ENCODE measurements at regions not wholly inside any gene's neighbourhood (a gene's known extent, or its start where the extent isn't known, plus 50 kb on each side); places are given as distances from the start of the nearest gene placed in this dataset.
A peak's percentile ranks its signal among the peaks of the same experiment; 100 is the strongest.
"Not testable (repeated sequence)": the region's sequence is repeated elsewhere in the genome, so short reads cannot be mapped to it uniquely, and the experiment has no call there.

DNA sequence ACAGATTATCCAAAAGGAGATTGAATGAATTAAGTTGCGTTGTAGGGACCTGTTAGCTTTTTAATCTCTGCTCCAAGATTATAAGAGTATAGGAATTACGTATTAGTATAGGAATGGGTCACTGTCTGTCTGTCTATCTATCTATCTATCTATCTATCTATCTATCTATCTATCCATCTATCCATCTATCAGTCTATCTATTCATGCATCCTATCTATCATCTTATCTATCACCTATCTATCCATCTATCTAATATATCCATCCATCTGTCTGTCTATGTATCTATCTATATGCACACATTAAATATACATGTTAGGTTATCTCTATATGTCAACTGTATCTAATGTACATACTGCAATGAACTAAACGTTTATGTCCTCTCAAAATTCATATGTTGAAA is 255.8 kb downstream of the LPIN1 start:
- Mint-ChIP-seq H3K4me1 (peaks cover 23% of the 10 kb centered on the region), H3K36me3 (peaks cover 2% of the 10 kb centered on the region), H3K4me3 (no peak overlapping the region), H3K27me3 (no peaks in the 10 kb centered on the region), H3K9me3 (peaks cover 2% of the 10 kb centered on the region), H3K27ac (no peak overlapping the region)
- no peak for ATAC-seq (ENCODE audit: low read depth)
- DNase-seq (ENCODE audit: low spot score in 2 of 2), result no peak

DNA sequence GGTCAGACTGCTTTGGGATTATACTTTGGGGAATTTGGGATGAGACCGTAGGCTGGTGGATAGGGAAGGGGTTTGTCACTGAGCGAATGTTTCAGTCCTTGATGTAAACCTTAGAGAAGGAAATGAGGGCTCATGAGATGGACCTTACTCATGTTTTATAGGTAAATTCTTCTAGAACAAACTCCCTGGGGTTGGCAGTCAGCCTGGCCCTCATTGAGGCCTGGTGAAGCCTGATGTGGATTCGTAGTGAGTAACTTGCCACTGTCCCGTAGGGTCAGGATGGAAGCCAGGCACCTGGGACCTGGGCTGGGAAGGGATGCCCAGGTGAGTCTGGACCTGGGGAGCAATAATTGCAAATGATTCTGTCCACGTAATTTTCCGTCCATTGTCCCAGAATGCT is 258.3 kb downstream of the LPIN1 start:
- H3K27ac Mint-ChIP-seq, result no peak overlapping the region

DNA sequence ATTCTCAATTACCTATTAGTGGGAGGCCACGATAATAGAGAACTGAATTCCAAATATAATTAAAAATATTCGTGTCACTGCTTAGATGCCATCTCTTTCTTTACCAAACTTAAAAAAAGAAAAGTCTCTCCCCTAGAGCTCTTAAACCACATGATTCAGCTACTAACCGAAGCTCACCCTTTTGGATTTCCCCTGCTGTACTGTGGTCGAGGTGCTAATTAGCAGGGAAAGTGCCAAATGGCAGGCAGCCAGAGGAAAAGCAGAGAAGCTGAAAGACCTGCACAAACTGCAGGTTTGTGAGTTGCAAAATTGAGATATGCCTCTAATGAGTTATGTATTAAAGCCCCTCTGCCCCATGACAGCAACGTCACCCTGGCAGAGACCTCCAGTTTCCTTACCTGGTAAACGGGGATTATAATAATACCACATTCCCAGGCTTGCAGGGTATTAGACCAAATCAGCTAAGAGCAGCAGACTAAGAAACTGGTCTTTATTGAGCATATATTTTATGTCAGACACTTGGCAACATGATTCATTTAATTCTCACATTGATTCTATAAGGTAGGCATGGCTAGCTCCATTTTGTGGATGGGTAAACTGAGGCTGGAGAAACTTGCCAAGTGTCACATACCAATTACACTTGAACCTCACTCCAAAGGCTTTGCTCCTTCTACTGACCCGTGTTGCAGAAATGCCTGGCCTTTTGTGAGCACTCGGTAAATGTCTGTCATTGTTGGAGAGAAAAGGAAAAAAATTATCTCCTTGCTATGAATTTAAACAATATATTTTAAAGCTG is 259.7 kb downstream of the LPIN1 start:
- DNase-seq (ENCODE audit: low spot score in 2 of 2) (peak; percentile 31 to 39), ATAC-seq (ENCODE audit: low read depth) (peak; percentile 98)
- Mint-ChIP-seq H3K4me1 (peaks cover 16% of the 10 kb centered on the region), H3K9me3 (no peaks in the 10 kb centered on the region), H3K36me3 (no peaks in the 10 kb centered on the region), H3K27me3 (no peaks in the 10 kb centered on the region), H3K4me3 (peak overlapping the region; percentile 29), H3K27ac (peak overlapping the region; percentile 47)

More for the DNA sequence above, 258.3 kb downstream of the LPIN1 start:
- Mint-ChIP-seq H3K36me3 (peaks cover 2% of the 10 kb centered on the region), H3K9me3 (peaks cover 2% of the 10 kb centered on the region), H3K27me3 (no peaks in the 10 kb centered on the region), H3K4me1 (peaks cover 19% of the 10 kb centered on the region), H3K4me3 (no peak overlapping the region)
- ATAC-seq (ENCODE audit: low read depth) (no peak), DNase-seq (ENCODE audit: low spot score in 2 of 2) (no peak)

DNA sequence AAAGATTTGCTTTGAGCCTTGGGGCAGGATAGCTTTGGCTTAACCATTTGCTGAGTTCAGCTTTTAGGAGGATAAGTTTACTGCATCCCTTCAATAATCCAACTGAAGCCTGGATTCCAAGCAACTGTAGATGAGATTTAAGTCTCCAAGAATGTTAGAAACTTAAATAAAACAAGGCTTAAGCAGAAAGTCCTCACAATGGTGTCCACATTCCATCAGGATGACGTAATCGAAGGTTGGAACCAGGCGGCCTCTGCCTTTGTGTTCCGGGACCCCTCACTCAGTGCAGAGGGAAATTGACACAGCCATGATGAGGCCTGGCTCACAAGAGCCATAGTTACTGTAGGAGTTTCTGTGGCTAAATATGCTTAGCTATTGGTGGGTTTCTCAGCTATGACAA is 260.4 kb downstream of the LPIN1 start:
- Mint-ChIP-seq H3K4me1 (peaks cover 16% of the 10 kb centered on the region), H3K27me3 (no peaks in the 10 kb centered on the region), H3K36me3 (no peaks in the 10 kb centered on the region), H3K9me3 (no peaks in the 10 kb centered on the region), H3K27ac (peak overlapping the region; percentile 18), H3K4me3 (no peak overlapping the region)
- DNase-seq (ENCODE audit: low spot score in 2 of 2) (no peak), ATAC-seq (ENCODE audit: low read depth) (no peak)

DNA sequence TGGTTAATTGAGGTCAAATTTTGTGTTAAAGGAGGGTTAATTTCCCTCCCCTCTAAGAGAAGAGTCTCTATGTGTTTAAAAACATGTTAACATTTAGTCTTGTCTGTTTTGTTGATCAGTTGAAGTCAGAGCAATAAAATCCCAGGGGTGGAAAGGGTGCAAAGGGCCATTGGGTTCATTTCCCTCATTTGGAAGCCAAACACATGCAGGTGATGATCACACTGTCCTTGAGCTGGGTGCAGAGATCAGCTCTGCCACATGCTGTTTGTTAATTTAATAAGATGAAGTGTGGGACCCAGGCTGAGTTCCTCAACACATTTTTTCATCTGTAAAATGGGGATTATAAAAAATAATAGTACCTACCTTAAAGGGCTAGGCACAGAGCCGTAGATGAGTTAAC is 260.9 kb downstream of the LPIN1 start:
- H3K4me1 Mint-ChIP-seq, result peaks cover 14% of the 10 kb centered on the region
- no peaks in the 10 kb centered on the region for H3K36me3 Mint-ChIP-seq
- peak overlapping the region; percentile 18 for H3K27ac Mint-ChIP-seq
- no peak for DNase-seq (ENCODE audit: low spot score in 2 of 2)
- H3K9me3 Mint-ChIP-seq, result no peaks in the 10 kb centered on the region
- ATAC-seq (ENCODE audit: low read depth), result no peak
- H3K4me3 Mint-ChIP-seq, result no peak overlapping the region
- no peaks in the 10 kb centered on the region for H3K27me3 Mint-ChIP-seq

DNA sequence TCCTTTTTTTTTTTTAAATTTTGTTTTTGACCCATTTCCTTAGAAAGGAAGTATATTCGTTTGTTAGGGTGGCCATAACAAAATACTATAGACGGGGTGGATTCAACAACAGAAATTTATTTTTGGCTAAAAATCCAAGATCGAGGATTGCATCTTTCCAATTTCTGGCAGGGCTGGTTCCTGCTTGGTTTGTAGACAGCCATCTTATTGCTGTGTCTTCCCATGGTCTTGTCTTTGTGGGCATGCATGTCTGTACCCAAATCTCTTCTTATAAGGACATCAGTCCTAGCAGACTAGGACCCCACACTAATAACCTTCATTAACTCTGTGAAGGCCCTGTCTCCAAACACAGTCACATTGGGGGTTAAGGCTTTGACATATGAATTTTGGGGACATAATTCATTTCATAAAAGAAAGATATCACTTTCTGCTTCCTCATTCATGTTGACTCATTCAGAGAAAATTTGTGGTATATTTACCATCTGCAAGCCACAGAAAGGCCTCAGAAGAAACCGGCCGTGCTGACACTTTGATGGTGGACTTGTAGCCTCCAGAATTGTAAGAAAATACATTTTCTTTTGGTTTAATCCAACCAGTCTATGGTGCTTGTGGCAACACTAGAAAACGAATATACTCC is 262.1 kb downstream of the LPIN1 start:
- Mint-ChIP-seq H3K4me1 (peaks cover 17% of the 10 kb centered on the region), H3K4me3 (no peak overlapping the region), H3K36me3 (no peaks in the 10 kb centered on the region), H3K9me3 (peaks cover 2% of the 10 kb centered on the region), H3K27ac (no peak overlapping the region), H3K27me3 (no peaks in the 10 kb centered on the region)
- no peak for DNase-seq (ENCODE audit: low spot score in 2 of 2)
- ATAC-seq (ENCODE audit: low read depth), result peak; percentile 23

GRCh38 chr2:12009323-12009905 is 263.0 kb downstream of the LPIN1 start:
- H3K27ac Mint-ChIP-seq, result no peak overlapping the region
- no peak for ATAC-seq (ENCODE audit: low read depth)
- no peaks in the 10 kb centered on the region for H3K27me3 Mint-ChIP-seq
- DNase-seq (ENCODE audit: low spot score in 2 of 2), result no peak
- H3K4me3 Mint-ChIP-seq, result no peak overlapping the region
- peaks cover 24% of the 10 kb centered on the region for H3K4me1 Mint-ChIP-seq
- H3K36me3 Mint-ChIP-seq, result no peaks in the 10 kb centered on the region
- H3K9me3 Mint-ChIP-seq, result peaks cover 2% of the 10 kb centered on the region

- H3K4me1 Mint-ChIP-seq, result peaks cover 24% of the 10 kb centered on the region
- no peak for DNase-seq (ENCODE audit: low spot score in 2 of 2)
- no peak overlapping the region for H3K27ac Mint-ChIP-seq
- H3K27me3 Mint-ChIP-seq, result no peaks in the 10 kb centered on the region
- H3K4me3 Mint-ChIP-seq, result no peak overlapping the region
- H3K9me3 Mint-ChIP-seq, result peaks cover 2% of the 10 kb centered on the region
- ATAC-seq (ENCODE audit: low read depth), result no peak
- H3K36me3 Mint-ChIP-seq, result no peaks in the 10 kb centered on the region
Measured at GRCh38 chr2:12010059-12010458, 263.6 kb downstream of the LPIN1 start.

GRCh38 chr2:12010779-12011178 is 264.3 kb downstream of the LPIN1 start:
- Mint-ChIP-seq H3K27ac (no peak overlapping the region), H3K9me3 (peaks cover 2% of the 10 kb centered on the region), H3K4me1 (peaks cover 22% of the 10 kb centered on the region), H3K4me3 (no peak overlapping the region), H3K27me3 (no peaks in the 10 kb centered on the region), H3K36me3 (no peaks in the 10 kb centered on the region)
- ATAC-seq (ENCODE audit: low read depth) (no peak), DNase-seq (ENCODE audit: low spot score in 2 of 2) (no peak)

- no peak overlapping the region for H3K27ac Mint-ChIP-seq
- no peaks in the 10 kb centered on the region for H3K27me3 Mint-ChIP-seq
- peak; percentile 35 for ATAC-seq (ENCODE audit: low read depth)
- DNase-seq (ENCODE audit: low spot score in 2 of 2), result no peak
- no peak overlapping the region for H3K4me3 Mint-ChIP-seq
- H3K36me3 Mint-ChIP-seq, result no peaks in the 10 kb centered on the region
- peaks cover 25% of the 10 kb centered on the region for H3K4me1 Mint-ChIP-seq
- H3K9me3 Mint-ChIP-seq, result peaks cover 2% of the 10 kb centered on the region
Measured at GRCh38 chr2:12014088-12014960, 267.9 kb downstream of the LPIN1 start.

GRCh38 chr2:12017499-12018157 is 271.2 kb downstream of the LPIN1 start:
- Mint-ChIP-seq H3K9me3 (peaks cover 15% of the 10 kb centered on the region), H3K4me1 (peaks cover 23% of the 10 kb centered on the region), H3K27ac (no peak overlapping the region), H3K27me3 (no peaks in the 10 kb centered on the region), H3K4me3 (no peak overlapping the region), H3K36me3 (peaks cover 17% of the 10 kb centered on the region)
- DNase-seq (ENCODE audit: low spot score in 2 of 2) (no peak), ATAC-seq (ENCODE audit: low read depth) (no peak)

DNA sequence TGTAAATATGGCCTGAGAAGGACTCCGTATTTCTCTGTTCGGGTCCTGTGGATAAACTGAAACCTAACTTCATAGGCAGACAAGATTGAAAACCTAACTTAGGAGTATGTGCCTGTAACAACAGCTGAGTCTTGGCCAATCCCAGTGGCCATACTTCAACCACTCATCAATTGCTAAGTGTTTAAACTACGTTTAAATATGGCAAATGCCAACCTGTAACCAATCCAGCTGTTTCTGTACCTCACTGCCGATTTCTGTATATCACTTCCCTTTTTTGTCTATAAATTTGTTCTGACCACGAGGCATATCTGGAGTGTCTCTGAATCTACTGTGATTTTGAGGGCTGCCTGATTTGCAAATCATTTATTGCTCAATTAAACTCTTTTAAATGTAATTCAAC is 272.3 kb downstream of the LPIN1 start:
- ATAC-seq (ENCODE audit: low read depth); H3K27me3 Mint-ChIP-seq; DNase-seq (ENCODE audit: low spot score in 2 of 2): not testable (repeated sequence)

GRCh38 chr2:12020833-12021469 is 274.5 kb downstream of the LPIN1 start:
- ATAC-seq (ENCODE audit: low read depth), result no peak
- Mint-ChIP-seq H3K27me3 (no peaks in the 10 kb centered on the region), H3K4me1 (peaks cover 15% of the 10 kb centered on the region), H3K9me3 (peaks cover 20% of the 10 kb centered on the region), H3K4me3 (no peak overlapping the region), H3K27ac (no peak overlapping the region), H3K36me3 (peaks cover 22% of the 10 kb centered on the region)
- no peak for DNase-seq (ENCODE audit: low spot score in 2 of 2)

More for the DNA sequence above, 272.3 kb downstream of the LPIN1 start:
- Mint-ChIP-seq H3K9me3 (peaks cover 19% of the 10 kb centered on the region), H3K4me1 (peaks cover 18% of the 10 kb centered on the region), H3K36me3 (peaks cover 22% of the 10 kb centered on the region)
- H3K27ac Mint-ChIP-seq, H3K4me3 Mint-ChIP-seq: not testable (repeated sequence)
